ENCODE measurements at regions not wholly inside any gene's neighbourhood (a gene's known extent, or its start where the extent isn't known, plus 50 kb on each side); places are given as distances from the start of the nearest gene placed in this dataset.

- no peak for ATAC-seq
Observed at GRCh38 chr9:18333157-18333556, 140.8 kb upstream of the ADAMTSL1 start.

GRCh38 chr9:18335825-18336224 lies 138.1 kb upstream of the ADAMTSL1 start:
- Histone ChIP-seq H3K36me3 (no peaks in the 10 kb centered on the region), H3K27ac (no peak overlapping the region), H3K4me3 (no peak overlapping the region), H3K9me3 (no peaks in the 10 kb centered on the region), H3K4me1 (no peaks in the 10 kb centered on the region), H3K27me3 (no peaks in the 10 kb centered on the region)
- ATAC-seq (no peak), DNase-seq (no peak)
- intact Hi-C loops (cut with DNase I), result no loop called here
- TF ChIP-seq, protein P1, sequence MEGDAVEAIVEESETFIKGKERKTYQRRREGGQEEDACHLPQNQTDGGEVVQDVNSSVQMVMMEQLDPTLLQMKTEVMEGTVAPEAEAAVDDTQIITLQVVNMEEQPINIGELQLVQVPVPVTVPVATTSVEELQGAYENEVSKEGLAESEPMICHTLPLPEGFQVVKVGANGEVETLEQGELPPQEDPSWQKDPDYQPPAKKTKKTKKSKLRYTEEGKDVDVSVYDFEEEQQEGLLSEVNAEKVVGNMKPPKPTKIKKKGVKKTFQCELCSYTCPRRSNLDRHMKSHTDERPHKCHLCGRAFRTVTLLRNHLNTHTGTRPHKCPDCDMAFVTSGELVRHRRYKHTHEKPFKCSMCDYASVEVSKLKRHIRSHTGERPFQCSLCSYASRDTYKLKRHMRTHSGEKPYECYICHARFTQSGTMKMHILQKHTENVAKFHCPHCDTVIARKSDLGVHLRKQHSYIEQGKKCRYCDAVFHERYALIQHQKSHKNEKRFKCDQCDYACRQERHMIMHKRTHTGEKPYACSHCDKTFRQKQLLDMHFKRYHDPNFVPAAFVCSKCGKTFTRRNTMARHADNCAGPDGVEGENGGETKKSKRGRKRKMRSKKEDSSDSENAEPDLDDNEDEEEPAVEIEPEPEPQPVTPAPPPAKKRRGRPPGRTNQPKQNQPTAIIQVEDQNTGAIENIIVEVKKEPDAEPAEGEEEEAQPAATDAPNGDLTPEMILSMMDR (IDR thresholded peaks at IDR 0.05), result no peak

More at GRCh38 chr9:18333157-18333556, 140.8 kb upstream of the ADAMTSL1 start:
- H3K4me1 ChIP-seq, result no peaks in the 10 kb centered on the region
- intact Hi-C loops (cut with DNase I), result no loop called here
- no peak overlapping the region for H3K4me3 ChIP-seq
- no peak for DNase-seq
- no peaks in the 10 kb centered on the region for H3K27me3 ChIP-seq
- no peaks in the 10 kb centered on the region for H3K36me3 ChIP-seq
- no peak overlapping the region for H3K27ac ChIP-seq
- H3K9me3 ChIP-seq, result no peaks in the 10 kb centered on the region
- TF ChIP-seq, protein P1 (IDR thresholded peaks at IDR 0.05), result no peak

GRCh38 chr9:18338042-18338441 lies 135.9 kb upstream of the ADAMTSL1 start:
- Histone ChIP-seq H3K4me3 (no peak overlapping the region), H3K4me1 (no peaks in the 10 kb centered on the region), H3K36me3 (no peaks in the 10 kb centered on the region), H3K9me3 (no peaks in the 10 kb centered on the region), H3K27me3 (no peaks in the 10 kb centered on the region), H3K27ac (no peak overlapping the region)
- TF ChIP-seq, protein P1 (IDR thresholded peaks at IDR 0.05), result no peak
- ATAC-seq, result no peak
- no peak for DNase-seq
- intact Hi-C loops (cut with DNase I), result no loop called here

GRCh38 chr9:18343784-18344183 lies 130.2 kb upstream of the ADAMTSL1 start:
- no peak for DNase-seq
- ATAC-seq, result no peak
- TF ChIP-seq, protein P1 (IDR thresholded peaks at IDR 0.05), result no peak
- no peaks in the 10 kb centered on the region for H3K9me3 ChIP-seq
- H3K36me3 ChIP-seq, result no peaks in the 10 kb centered on the region
- no peak overlapping the region for H3K4me3 ChIP-seq
- intact Hi-C loops (cut with DNase I), result no loop called here
- no peak overlapping the region for H3K27ac ChIP-seq
- H3K27me3 ChIP-seq, result no peaks in the 10 kb centered on the region
- no peaks in the 10 kb centered on the region for H3K4me1 ChIP-seq

GRCh38 chr9:18346745-18347144 lies 127.2 kb upstream of the ADAMTSL1 start:
- Histone ChIP-seq H3K36me3 (no peaks in the 10 kb centered on the region), H3K9me3 (no peaks in the 10 kb centered on the region), H3K4me3 (no peak overlapping the region), H3K27me3 (no peaks in the 10 kb centered on the region), H3K27ac (no peak overlapping the region), H3K4me1 (no peaks in the 10 kb centered on the region)
- intact Hi-C loops (cut with DNase I), result no loop called here
- DNase-seq (no peak), ATAC-seq (no peak)
- TF ChIP-seq, protein P1 (IDR thresholded peaks at IDR 0.05), result no peak

DNA sequence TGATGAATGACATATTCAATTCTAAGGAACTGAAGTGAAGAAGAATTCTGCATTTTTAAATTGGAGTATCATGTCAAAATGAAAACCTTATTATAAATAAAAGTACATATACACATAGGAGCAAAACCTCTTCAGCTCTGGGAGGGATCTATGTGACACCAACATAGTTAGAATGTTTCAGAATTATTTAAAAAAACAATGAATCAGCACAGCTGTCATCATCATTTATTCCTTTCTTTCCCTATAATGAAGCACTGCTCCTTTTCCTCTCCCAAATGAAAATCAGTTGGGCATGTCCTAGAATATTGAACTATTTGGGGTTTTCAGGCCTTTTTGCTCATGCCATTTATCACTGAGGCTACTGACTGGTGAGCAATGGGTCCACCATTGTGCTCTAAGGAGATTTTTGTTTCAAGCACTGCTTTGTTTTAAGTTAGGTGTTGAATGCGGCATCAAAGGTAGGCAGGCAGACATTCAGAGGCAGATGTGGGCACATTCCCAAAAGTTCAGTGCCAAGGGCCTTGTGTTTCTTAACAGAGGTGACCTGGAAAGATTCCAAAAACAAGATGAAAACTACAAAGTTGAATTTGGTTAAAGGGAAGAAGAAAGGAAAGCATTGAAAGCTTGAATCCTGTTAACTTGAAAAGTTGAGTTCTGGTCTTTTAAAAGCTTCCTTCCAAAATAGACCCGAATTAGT lies 126.4 kb upstream of the ADAMTSL1 start:
- no peak for ATAC-seq
- H3K4me3 ChIP-seq, result no peak overlapping the region
- H3K36me3 ChIP-seq, result no peaks in the 10 kb centered on the region
- H3K27ac ChIP-seq, result no peak overlapping the region
- H3K27me3 ChIP-seq, result no peaks in the 10 kb centered on the region
- intact Hi-C loops (cut with DNase I), result no loop called here
- no peaks in the 10 kb centered on the region for H3K4me1 ChIP-seq
- no peaks in the 10 kb centered on the region for H3K9me3 ChIP-seq
- DNase-seq, result no peak
- TF ChIP-seq, protein P1 (IDR thresholded peaks at IDR 0.05), result no peak
